Pulmonary artery endothelial cell (primary cell): ENCODE measurements at regions not wholly inside any gene's neighbourhood (a gene's known extent, or its start where the extent isn't known, plus 50 kb on each side); places are given as distances from the start of the nearest gene placed in this dataset.

Source experiments
- DNase-seq: peaks from one replicate; pipeline ENCODE4 v3.0.0-alpha.2; 2011; ENCODE audit warnings: low read depth, low spot score

GRCh38 chr18:28560331-28560730 lies 383.4 kb upstream of the CDH2 start:
- no peak for DNase-seq

GRCh38 chr18:28559511-28559910 lies 382.6 kb upstream of the CDH2 start:
- DNase-seq: no peak

- DNase-seq: no peak
Measured at GRCh38 chr18:28541934-28542333, 365.0 kb upstream of the CDH2 start.

GRCh38 chr18:28541276-28541930 lies 364.5 kb upstream of the CDH2 start:
- DNase-seq: no peak

DNA sequence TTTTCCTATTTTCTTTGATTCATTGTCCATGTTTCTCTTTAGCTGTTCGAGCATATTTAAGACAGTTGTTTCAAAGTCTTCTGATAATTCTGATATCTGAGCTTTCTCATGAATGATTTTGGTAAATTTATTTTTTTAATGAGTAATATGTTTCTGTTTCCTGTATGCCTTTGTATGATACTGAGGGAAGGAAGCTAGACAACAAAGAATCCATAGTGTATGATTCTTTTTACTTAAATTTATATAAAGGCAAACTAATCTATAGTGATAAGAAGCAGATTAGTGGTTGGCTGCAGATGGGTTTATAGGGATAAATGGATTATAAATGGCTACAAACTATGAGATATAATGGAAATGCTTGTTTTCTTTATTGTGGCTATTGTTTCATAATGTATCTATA lies 352.7 kb upstream of the CDH2 start:
- no peak for DNase-seq

DNA sequence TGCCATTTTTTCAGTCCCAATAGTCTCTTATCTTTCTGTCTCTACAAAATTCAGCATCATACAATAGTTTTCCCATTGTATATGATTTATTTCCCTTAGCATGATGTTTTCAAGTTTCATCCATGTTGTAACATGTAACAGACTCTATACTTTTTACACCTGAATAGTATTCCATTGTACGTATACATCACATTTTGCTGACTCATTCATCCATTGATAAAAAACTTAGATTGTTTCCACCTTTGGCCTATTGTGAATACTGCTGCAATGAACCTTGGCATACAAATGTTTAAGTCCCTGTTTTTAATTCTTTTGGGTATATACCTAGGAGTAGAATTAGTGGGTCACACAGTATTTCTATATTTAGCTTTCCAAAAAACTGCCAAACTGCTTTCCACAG lies 349.3 kb upstream of the CDH2 start:
- no peak for DNase-seq

- DNase-seq: no peak
Measured at GRCh38 chr18:28523758-28524475, 347.0 kb upstream of the CDH2 start.

- no peak for DNase-seq
Measured at GRCh38 chr18:28522236-28522635, 345.3 kb upstream of the CDH2 start.

DNA sequence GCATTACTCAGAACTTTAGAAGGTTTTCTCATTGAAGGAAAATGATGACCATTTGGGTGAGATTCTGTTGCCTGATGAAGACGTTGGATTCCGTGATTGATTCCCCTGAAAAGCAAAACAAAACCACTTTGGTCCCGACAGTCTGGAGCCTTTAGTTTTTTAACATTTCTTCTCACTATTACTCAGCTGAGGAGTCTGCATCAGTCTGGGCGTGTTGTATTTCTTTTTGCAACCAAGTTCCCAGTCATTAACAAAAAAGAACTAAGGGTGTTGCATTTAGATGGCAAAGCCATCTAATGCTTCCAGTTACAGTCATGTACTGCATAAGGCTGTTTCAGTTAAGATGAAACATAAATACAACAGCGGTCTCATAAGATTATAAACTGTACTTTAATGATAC lies 343.1 kb upstream of the CDH2 start:
- no peak for DNase-seq

DNA sequence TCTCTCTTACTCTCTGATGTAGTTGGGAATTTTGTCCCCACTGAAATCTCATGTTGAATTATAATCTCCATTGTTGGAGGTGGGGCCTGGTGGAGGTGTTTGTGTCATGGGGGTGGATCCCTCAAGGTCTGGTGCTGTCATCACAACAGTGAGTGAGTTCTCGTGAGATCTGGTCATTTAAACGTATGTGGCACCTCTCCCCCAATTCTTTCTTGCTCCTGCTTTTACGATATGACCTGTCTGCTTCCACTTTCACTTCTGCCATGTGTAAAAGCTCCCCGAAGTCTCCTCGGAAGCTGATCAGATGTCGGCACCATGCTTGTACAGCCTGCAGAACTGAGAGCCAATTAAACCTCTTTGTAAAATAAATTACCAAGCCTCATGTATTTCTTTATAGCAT lies 337.8 kb upstream of the CDH2 start:
- DNase-seq: no peak

DNA sequence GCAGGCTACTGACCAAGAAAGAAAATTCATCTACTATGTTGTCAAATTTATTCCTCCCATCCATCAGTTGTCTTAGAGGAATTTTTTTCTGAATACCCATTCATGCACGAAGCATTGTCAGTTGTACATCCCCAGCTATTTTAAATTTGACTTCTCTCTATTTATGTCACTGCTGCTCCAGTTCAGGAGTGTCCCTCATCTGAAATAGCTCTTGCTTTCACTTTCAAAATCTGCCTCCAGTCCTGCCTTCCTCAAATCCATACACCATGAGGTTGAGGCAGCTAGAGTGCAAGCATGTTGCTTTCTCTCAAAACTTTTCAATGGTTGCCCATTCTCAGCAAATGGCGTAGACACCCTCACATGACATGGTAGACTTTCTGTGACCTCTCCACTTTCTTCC lies 335.4 kb upstream of the CDH2 start:
- DNase-seq: no peak

- DNase-seq: no peak
Measured at GRCh38 chr18:28511413-28511821, 334.5 kb upstream of the CDH2 start.

DNA sequence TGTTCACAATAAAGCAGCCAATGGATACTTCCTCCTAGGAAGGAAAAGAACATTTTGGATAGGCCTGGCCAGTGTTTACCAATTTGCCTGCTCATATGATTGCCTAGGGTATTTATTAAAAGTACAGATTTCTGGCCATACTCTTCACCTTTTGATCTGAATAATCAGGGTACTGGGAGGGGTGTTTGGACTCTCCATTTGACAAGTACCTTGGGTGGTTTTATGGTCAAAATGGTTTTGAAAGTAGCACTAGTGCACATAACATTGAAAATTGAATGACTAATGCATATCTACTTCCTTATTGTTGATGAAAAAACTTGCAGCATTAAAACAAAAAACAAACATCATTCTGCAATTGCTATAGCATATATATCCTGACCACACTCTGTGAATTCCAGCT lies 333.3 kb upstream of the CDH2 start:
- no peak for DNase-seq

DNA sequence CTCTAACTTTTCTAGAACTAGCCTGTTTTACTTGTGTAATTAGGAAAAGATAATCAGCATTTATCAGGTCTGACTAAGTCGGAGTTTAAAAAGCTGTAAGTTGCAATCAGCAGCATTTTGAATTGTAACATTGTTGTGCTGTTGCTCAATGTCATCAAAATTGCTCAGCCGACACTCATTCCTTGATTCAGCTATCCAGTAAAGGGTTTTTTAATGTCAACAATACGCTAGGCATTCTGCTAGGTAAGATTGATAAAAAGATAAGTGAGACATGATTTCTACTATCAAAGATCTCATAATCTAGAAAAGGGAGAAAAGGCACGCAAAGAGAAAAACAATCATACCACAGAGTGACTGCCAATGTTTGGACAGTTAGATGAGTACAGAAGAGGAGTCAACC lies 327.1 kb upstream of the CDH2 start:
- DNase-seq: no peak

GRCh38 chr18:28494151-28494550 lies 317.2 kb upstream of the CDH2 start:
- no peak for DNase-seq

DNA sequence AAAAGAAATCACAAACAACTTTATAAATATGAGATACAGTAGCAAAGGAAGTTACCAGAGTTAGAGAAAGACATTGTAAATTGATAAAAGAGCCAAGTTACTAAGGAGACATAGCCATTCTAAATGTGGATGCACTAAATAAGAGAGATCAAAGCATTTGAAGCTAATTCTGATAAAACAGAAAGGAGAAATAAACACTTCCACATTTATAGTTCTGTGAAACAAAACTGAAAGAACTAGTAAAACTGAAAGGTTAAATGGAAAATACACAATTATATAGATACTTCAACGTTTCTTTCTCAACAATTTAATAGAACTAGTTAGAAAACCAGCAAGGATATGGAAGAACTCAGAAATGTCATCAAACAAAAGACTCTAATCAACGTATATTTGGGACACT lies 309.0 kb upstream of the CDH2 start:
- DNase-seq: no peak

DNA sequence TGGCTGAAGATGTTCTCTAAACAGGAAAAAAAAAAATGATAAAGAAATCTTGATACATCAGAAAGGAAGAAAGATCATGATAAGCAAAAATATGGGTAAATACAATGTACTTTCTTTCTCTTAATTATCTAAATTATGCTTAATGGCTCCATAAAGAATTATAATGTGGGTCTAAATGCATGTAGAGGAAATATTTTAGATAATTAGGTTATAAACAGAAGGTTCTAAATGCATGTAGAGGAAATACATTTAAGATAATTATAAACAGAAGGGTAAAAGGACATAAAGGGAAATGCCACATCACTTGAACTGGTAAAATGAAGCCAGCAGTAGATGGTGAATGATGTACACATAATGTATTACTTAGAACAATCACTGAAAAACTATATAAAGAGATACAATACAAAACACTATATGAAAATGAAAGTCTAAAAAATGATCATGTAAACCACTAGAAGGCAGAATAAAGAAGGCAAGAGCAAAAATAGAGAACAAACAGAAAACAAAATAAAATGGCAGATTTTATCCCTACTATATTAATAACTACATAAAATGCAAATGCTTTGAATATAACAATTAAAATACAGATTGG lies 308.4 kb upstream of the CDH2 start:
- DNase-seq: no peak

GRCh38 chr18:28478531-28478930 lies 301.6 kb upstream of the CDH2 start:
- no peak for DNase-seq

DNA sequence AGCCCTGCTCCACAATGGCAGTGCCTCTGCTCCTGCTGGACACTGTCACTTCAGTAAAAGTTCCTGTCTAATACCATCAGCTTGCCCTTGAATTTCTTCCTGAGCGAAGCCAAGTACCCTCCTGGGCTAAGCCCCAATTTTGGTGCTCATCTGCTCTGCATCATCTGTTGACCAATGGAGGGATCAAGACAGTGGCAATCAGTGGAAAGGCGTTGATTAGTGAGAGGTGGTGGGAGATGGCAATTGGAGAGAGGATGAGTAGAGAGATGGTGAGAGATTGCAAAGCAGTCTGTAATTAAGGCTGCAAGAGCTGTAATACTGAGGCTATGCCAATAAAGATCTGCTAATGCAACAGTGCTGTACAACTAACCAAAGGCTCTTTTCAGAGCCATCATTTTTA lies 299.4 kb upstream of the CDH2 start:
- no peak for DNase-seq

DNA sequence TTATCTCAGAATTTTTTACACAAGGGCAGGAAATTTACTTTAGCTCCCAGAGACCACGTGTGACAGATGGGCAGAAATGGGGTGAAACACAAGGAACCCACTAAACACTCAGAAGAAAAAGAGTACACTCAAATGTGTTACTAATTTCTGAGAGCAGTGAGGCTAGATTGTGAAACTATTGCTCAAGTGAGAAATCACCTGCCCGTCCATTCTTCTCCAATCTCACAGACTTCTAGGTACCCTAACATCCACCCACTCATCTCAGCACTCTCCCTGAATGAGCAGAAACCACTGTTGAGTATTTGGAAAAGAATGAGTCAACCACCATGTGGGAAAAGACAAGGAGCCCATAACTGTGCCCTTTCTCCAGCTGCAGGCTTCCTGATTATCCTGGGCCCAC lies 293.0 kb upstream of the CDH2 start:
- no peak for DNase-seq

DNA sequence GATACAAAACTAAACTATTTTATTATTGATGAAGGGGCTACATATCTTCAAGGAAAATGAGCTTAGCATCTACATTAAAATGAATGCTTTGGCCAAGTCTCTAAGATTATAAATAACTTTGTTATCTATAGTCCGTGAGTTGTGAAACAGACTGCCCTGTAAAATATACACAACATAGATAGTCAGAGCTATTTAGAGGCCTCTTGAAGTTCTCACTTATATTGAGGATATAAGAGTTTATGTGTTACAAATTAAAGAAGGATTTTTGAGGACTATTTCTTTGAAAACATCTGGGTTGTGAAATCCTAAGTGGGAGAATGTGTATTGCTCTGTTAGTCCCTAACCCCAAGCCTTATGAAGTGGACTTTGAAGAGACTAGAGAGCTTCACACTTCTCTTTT lies 292.0 kb upstream of the CDH2 start:
- DNase-seq: no peak

- DNase-seq: no peak
Measured at GRCh38 chr18:28466204-28466603, 289.3 kb upstream of the CDH2 start.

DNA sequence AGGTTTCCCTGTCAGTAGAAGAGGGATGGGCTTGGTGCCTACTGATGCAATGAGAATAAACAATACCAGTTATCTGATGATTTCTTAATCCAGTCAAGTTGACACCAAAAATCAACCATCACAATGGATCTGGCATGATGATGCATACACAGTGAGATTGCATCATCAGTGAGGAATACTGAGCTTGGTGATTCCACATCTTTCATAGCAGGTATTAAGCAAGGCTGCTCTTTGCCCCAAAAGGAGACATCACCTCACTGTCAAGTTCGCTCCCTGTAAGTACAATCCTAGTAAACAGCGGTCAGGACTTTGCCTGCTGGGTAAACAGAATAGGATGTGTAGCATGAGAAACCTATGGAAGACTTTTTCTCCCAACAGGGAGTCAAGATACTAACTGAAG lies 282.7 kb upstream of the CDH2 start:
- DNase-seq: no peak
